ENCODE measurements at regions not wholly inside any gene's neighbourhood (a gene's known extent, or its start where the extent isn't known, plus 50 kb on each side); places are given as distances from the start of the nearest gene placed in this dataset.

- TF ChIP-seq, protein P1, sequence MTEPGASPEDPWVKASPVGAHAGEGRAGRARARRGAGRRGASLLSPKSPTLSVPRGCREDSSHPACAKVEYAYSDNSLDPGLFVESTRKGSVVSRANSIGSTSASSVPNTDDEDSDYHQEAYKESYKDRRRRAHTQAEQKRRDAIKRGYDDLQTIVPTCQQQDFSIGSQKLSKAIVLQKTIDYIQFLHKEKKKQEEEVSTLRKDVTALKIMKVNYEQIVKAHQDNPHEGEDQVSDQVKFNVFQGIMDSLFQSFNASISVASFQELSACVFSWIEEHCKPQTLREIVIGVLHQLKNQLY (CRISPR knock-in tag; IDR thresholded peaks at IDR 0.05) = no peak
- TF ChIP-seq NFYB (CRISPR knock-in tag; conservative IDR thresholded peaks at IDR 0.05; ENCODE audit: low read depth) = no peak
- TF ChIP-seq, protein P2, sequence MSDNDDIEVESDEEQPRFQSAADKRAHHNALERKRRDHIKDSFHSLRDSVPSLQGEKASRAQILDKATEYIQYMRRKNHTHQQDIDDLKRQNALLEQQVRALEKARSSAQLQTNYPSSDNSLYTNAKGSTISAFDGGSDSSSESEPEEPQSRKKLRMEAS (CRISPR knock-in tag; IDR thresholded peaks at IDR 0.05) = no peak
- TF ChIP-seq ATF2 (CRISPR knock-in tag; IDR thresholded peaks at IDR 0.05; ENCODE audit: borderline replicate concordance, low read depth) = no peak
- TF ChIP-seq CBFB (CRISPR knock-in tag; IDR thresholded peaks at IDR 0.05; ENCODE audit: low read depth) = no peak
- no peak for TF ChIP-seq CTCF (IDR thresholded peaks at IDR 0.05)
- no peak for TF ChIP-seq SMAD4 (CRISPR knock-in tag; IDR thresholded peaks at IDR 0.05)
- TF ChIP-seq ELF4 (CRISPR knock-in tag; IDR thresholded peaks at IDR 0.05; ENCODE audit: low read depth) = no peak
- no peak for TF ChIP-seq ZBTB21 (CRISPR knock-in tag; IDR thresholded peaks at IDR 0.05; ENCODE audit: borderline replicate concordance)
- TF ChIP-seq TEAD4 (CRISPR knock-in tag; IDR thresholded peaks at IDR 0.05) = no peak
Measured at GRCh38 chrX:115948018-115948923, 222.3 kb upstream of the AGTR2 start.

Data from WTC11 (cell line).